Hepatocyte (in vitro differentiated cells): ENCODE measurements at regions not wholly inside any gene's neighbourhood (a gene's known extent, or its start where the extent isn't known, plus 50 kb on each side); places are given as distances from the start of the nearest gene placed in this dataset.

Experiments
- EZH2 ChIP-seq: fragments of 200-600 bp; sonication (generic); IDR thresholded peaks from 2 replicates; pipeline ENCODE4 v1.6.1; 2016; ENCODE audit warnings: antibody characterized with exemption, mild to moderate bottlenecking, borderline replicate concordance
- EZH2phosphoT487 ChIP-seq: fragments of 200-600 bp; sonication (generic); IDR thresholded peaks from one replicate; pipeline ENCODE4 v1.6.1; 2018; ENCODE audit warnings: antibody characterized with exemption, mild to moderate bottlenecking, low read depth, moderate library complexity; ENCODE audit not compliant: unreplicated experiment, severe bottlenecking
- TF ChIP-seq, protein P1 (sequence below): fragments of 200-600 bp; sonication (generic); IDR thresholded peaks from 2 replicates; pipeline ENCODE4 v1.5.1; 2016; ENCODE audit warnings: antibody characterized with exemption, mild to moderate bottlenecking; ENCODE audit not compliant: poor library complexity

GRCh38 chr14:65177551-65177950, 75.2 kb upstream of the MAX start:
- TF ChIP-seq EZH2 = no peak
- TF ChIP-seq, protein P1, sequence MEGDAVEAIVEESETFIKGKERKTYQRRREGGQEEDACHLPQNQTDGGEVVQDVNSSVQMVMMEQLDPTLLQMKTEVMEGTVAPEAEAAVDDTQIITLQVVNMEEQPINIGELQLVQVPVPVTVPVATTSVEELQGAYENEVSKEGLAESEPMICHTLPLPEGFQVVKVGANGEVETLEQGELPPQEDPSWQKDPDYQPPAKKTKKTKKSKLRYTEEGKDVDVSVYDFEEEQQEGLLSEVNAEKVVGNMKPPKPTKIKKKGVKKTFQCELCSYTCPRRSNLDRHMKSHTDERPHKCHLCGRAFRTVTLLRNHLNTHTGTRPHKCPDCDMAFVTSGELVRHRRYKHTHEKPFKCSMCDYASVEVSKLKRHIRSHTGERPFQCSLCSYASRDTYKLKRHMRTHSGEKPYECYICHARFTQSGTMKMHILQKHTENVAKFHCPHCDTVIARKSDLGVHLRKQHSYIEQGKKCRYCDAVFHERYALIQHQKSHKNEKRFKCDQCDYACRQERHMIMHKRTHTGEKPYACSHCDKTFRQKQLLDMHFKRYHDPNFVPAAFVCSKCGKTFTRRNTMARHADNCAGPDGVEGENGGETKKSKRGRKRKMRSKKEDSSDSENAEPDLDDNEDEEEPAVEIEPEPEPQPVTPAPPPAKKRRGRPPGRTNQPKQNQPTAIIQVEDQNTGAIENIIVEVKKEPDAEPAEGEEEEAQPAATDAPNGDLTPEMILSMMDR = no peak
- no peak for TF ChIP-seq EZH2phosphoT487
